Testis (tissue), 2 donors: ENCODE measurements at regions not wholly inside any gene's neighbourhood (a gene's known extent, or its start where the extent isn't known, plus 50 kb on each side); places are given as distances from the start of the nearest gene placed in this dataset.

Experiments
- DNase-seq: peaks from one replicate; pipeline ENCODE4 v3.0.0-alpha.2; 2019
- H3K27ac ChIP-seq, 2 donors: fragments of 200-600 bp; sonication (generic); one replicate each; pipeline ENCODE4 v1.5.1; 2019
- H3K27me3 ChIP-seq: fragments of 200-600 bp; sonication (generic); one replicate; pipeline ENCODE4 v1.5.1; 2019
- H3K36me3 ChIP-seq: fragments of 200-600 bp; sonication (generic); one replicate; pipeline ENCODE4 v1.5.1; 2017; ENCODE audit warnings: low read depth; ENCODE audit errors: missing control alignments
- H3K4me1 ChIP-seq: fragments of 200-600 bp; sonication (generic); one replicate; pipeline ENCODE4 v1.5.1; 2019
- H3K4me3 ChIP-seq, 2 donors: fragments of 200-600 bp; sonication (generic); one replicate each; pipeline ENCODE4 v1.5.1; 2017 to 2019
- H3K9me3 ChIP-seq: fragments of 200-600 bp; sonication (generic); one replicate; pipeline ENCODE4 v1.5.1; 2017
- POLR2A ChIP-seq: fragments of 450-650 bp; IDR thresholded peaks from one replicate; pipeline ENCODE4 v1.6.1; 2017; ENCODE audit warnings: antibody characterized with exemption, mild to moderate bottlenecking, moderate library complexity
- WGBS, 2 donors: methylation state at CpG; one replicate each; pipeline ENCODE4 v1.1.5; 2018; 5-methylcytosine and 5-hydroxymethylcytosine counted together
- intact Hi-C: fragments of 100-400 bp; cut with DNase I; formaldehyde crosslinking; loops from one replicate; pipeline ENCODE4 v1.15.1; 2023; ENCODE audit warnings: low total_unique reads
- TF ChIP-seq, protein P1 (sequence below), 3 experiments: fragments of 450-650 bp in 2 of 3; fragments of 200-600 bp in 1 of 3; sonication (generic) in 1 of 3; IDR thresholded peaks; one replicate each; pipeline ENCODE4 v1.5.1; 2016 to 2019; ENCODE audit warnings: antibody characterized with exemption in 3 of 3, mild to moderate bottlenecking in 2 of 3, moderate library complexity in 1 of 3

DNA sequence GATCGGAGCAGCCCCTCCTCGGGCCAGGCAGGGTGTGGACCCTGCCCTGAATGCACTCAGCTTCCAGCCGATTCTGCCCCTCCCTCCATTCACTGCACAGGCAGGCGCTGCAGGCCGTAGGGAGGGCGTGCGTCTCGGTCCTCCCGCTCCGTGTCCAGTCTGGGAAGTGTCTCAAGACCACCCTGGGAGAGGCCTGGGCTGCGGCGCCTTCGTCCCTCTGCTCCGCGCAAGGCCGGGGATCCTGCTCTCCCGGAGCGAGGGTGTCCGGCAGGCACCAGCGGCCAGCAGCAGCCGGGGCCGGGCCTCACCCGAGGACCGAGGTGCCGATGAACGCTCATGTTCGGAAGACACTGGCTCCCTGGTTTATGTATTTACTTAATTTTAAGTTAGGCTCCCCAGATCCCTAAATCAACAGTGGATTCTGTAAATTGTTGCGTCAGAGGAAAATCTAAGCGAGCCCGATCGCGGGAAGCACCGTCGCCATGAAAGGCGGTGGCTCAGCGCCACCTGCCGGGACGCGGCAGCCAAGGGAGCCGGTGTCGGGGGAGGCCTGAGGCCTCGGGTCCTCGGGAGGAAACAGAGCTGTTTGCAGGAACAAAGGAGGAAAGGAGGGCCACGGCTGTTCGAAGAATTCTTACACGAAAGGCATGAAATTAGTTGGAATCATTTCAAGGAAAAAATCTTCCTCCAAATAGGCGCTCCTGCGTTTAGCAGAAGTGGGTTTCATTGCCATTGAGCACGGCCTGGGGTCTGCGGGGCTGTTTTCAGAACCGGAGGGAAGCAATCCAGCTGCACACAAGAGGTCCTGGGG lies 195.3 kb downstream of the BRD1 start:
- H3K27me3 ChIP-seq, result no peaks in the 10 kb centered on the region
- no peaks in the 10 kb centered on the region for H3K9me3 ChIP-seq
- H3K36me3 ChIP-seq, result no peaks in the 10 kb centered on the region
- TF ChIP-seq, protein P1, sequence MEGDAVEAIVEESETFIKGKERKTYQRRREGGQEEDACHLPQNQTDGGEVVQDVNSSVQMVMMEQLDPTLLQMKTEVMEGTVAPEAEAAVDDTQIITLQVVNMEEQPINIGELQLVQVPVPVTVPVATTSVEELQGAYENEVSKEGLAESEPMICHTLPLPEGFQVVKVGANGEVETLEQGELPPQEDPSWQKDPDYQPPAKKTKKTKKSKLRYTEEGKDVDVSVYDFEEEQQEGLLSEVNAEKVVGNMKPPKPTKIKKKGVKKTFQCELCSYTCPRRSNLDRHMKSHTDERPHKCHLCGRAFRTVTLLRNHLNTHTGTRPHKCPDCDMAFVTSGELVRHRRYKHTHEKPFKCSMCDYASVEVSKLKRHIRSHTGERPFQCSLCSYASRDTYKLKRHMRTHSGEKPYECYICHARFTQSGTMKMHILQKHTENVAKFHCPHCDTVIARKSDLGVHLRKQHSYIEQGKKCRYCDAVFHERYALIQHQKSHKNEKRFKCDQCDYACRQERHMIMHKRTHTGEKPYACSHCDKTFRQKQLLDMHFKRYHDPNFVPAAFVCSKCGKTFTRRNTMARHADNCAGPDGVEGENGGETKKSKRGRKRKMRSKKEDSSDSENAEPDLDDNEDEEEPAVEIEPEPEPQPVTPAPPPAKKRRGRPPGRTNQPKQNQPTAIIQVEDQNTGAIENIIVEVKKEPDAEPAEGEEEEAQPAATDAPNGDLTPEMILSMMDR (IDR thresholded peaks at IDR 0.05), result peak; percentile 61 to 76 (median 70)
- no peak for TF ChIP-seq POLR2A
- peak; percentile 74 for DNase-seq
- peaks cover 14% of the 10 kb centered on the region for H3K4me1 ChIP-seq
- intact Hi-C loops, result no loop called here
- H3K27ac ChIP-seq, result no peak overlapping the region
- WGBS, 2 donors, result 33 to 47% methylated on average over 29 to 51 of the region's 51 CpGs
- H3K4me3 ChIP-seq, result no peak overlapping the region

DNA sequence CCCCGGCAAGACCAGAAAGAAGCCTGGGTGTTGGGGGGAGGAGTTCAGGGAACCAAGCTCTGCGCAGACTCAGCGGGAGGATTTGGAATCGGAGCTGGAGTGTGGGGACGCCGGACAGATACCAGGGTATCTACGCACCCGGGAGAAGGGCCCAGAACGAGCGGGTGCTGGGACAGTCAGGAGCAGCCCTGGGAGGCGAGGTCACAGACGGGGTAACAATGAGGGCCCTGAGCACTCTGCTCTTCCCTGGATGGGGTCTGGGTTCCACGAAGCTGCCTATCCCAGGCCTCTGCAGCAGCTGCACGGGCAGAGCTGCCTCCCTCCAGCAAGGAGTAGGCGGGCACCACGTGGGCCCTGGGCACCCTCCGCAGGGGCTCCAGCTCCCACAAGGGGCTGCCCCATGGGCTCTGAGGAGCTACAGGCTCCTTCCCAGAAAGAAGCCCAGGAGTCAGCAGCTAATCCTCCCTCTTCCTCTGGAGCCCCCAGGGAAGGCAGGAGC lies 197.2 kb downstream of the BRD1 start:
- no peak overlapping the region for H3K4me3 ChIP-seq
- peaks cover 14% of the 10 kb centered on the region for H3K4me1 ChIP-seq
- DNase-seq, result no peak
- H3K36me3 ChIP-seq, result no peaks in the 10 kb centered on the region
- H3K27me3 ChIP-seq, result no peaks in the 10 kb centered on the region
- intact Hi-C loops, result no loop called here
- no peaks in the 10 kb centered on the region for H3K9me3 ChIP-seq
- WGBS, 2 donors, result 71 to 83% methylated on average over 12 to 16 of the region's 17 CpGs
- no peak overlapping the region for H3K27ac ChIP-seq
- TF ChIP-seq, protein P1 (IDR thresholded peaks at IDR 0.05), result no peak
- TF ChIP-seq POLR2A, result no peak

DNA sequence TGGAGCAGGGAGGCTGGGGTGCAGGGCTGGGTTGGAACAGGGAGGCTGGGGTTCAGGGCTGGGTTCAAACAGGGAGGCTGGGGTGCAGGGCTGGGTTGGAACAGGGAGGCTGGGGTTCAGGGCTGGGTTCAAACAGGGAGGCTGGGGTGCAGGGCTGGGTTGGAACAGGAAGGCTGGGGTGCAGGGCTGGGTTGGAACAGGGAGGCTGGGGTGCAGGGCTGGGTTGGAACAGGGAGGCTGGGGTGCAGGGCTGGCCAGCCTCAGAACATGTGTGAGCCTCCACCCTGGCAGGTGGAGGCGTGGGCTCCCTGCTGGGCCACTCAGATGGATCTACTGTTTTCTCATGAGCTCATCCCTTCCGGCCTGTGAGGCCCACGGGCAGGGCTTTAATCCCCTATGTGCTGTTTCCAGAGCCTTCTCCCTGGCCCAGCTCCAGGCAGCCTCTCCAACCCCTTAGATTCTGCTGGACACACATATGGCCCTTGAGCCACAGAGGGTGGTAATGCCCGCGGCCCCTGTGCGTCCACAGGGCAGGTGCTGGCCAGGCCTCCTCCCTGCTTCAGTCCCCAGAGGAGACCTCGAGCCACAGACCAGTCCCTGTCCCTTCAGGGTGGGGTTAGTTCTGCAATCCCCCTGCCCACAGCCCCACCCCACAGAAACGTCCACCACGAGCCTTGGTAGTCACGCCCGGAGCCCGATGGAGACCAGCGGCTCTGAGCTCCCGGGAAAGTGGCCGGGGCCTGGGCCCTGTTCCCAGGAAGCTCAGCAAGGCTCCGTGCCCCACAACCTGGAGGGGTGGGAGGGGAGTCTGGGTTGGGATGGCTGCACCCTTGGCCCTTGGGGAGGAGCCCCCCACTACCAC lies 197.9 kb downstream of the BRD1 start:
- TF ChIP-seq, protein P1 (IDR thresholded peaks at IDR 0.05), result no peak
- H3K27me3 ChIP-seq, result no peaks in the 10 kb centered on the region
- peaks cover 14% of the 10 kb centered on the region for H3K4me1 ChIP-seq
- H3K36me3 ChIP-seq, result no peaks in the 10 kb centered on the region
- no peak overlapping the region for H3K27ac ChIP-seq
- WGBS, 2 donors, result 88 to 90% methylated on average over 14 to 16 of the region's 16 CpGs
- no peak overlapping the region for H3K4me3 ChIP-seq
- no peak for DNase-seq
- H3K9me3 ChIP-seq, result no peaks in the 10 kb centered on the region
- intact Hi-C loops, result no loop called here

DNA sequence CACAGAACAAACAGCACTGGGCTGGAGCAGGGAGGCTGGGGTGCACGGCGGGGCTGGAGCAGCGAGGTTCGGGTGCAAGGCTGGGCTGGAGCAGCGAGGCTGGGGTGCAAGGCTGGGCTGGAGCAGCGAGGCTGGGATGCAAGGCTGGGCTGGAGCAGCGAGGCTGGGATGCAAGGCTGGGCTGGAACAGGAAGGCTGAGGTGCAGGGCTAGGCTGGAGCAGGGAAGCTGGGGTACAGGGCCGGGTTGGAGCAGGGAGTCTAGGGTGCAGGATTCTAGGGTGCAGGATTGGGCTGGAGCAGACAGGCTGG lies 198.5 kb downstream of the BRD1 start:
- H3K4me1 ChIP-seq, result peaks cover 9% of the 10 kb centered on the region
- WGBS, 2 donors, result 77 to 81% methylated on average over 8 of the region's 8 CpGs

More for the DNA sequence above, 198.5 kb downstream of the BRD1 start:
- Histone ChIP-seq H3K36me3 (no peaks in the 10 kb centered on the region), H3K9me3 (no peaks in the 10 kb centered on the region), H3K4me3 (no peak overlapping the region), H3K27me3 (no peaks in the 10 kb centered on the region), H3K27ac (no peak overlapping the region)
- intact Hi-C loops, result no loop called here
- TF ChIP-seq, protein P1 (IDR thresholded peaks at IDR 0.05), result no peak
- TF ChIP-seq POLR2A, result no peak
- no peak for DNase-seq
